ENCODE measurements at regions not wholly inside any gene's neighbourhood (a gene's known extent, or its start where the extent isn't known, plus 50 kb on each side); places are given as distances from the start of the nearest gene placed in this dataset.
"Not testable (repeated sequence)": the region's sequence is repeated elsewhere in the genome, so short reads cannot be mapped to it uniquely, and the experiment has no call there.

- Histone ChIP-seq H3K27me3 (ENCODE audit: insufficient read depth, insufficient read length) (no peaks in the 10 kb centered on the region), H3K4me3 (ENCODE audit: insufficient read length, low read depth) (no peak overlapping the region), H3K36me3 (ENCODE audit: insufficient read depth, insufficient read length, low read length) (no peaks in the 10 kb centered on the region), H3K9me3 (ENCODE audit: insufficient read depth, low read length) (peaks cover 10% of the 10 kb centered on the region; the same call in 1 of the 2 replicates), H3K4me1 (ENCODE audit: insufficient read depth, insufficient read length) (peaks cover 1% of the 10 kb centered on the region), H3K9ac (ENCODE audit: insufficient read length, low read depth) (no peak overlapping the region)
- DNase-seq (ENCODE audit: low read depth, low spot score), result no peak
- TF ChIP-seq SUZ12 (IDR thresholded peaks at IDR 0.05; ENCODE audit: extremely low read depth, insufficient read depth, insufficient read length) (no peak), ZNF274 (IDR thresholded peaks at IDR 0.05; ENCODE audit: low read depth, low read length) (no peak), YY1 (IDR thresholded peaks at IDR 0.05; ENCODE audit: insufficient read depth, insufficient read length) (no peak)
Observed at GRCh38 chr16:48024042-48024441, 131.8 kb downstream of the ABCC12 start.

- H3K9me3 ChIP-seq (ENCODE audit: insufficient read depth, low read length), result peaks cover 10% of the 10 kb centered on the region; the same call in 1 of the 2 replicates
- DNase-seq (ENCODE audit: low read depth, low spot score), result no peak
- H3K9ac ChIP-seq (ENCODE audit: insufficient read length, low read depth), result no peak overlapping the region
- no peaks in the 10 kb centered on the region for H3K36me3 ChIP-seq (ENCODE audit: insufficient read depth, insufficient read length, low read length)
- peaks cover 1% of the 10 kb centered on the region for H3K4me1 ChIP-seq (ENCODE audit: insufficient read depth, insufficient read length)
- no peak overlapping the region for H3K4me3 ChIP-seq (ENCODE audit: insufficient read length, low read depth)
- TF ChIP-seq YY1 (IDR thresholded peaks at IDR 0.05; ENCODE audit: insufficient read depth, insufficient read length) (no peak), ZNF274 (IDR thresholded peaks at IDR 0.05; ENCODE audit: low read depth, low read length) (no peak), SUZ12 (IDR thresholded peaks at IDR 0.05; ENCODE audit: extremely low read depth, insufficient read depth, insufficient read length) (no peak)
- no peaks in the 10 kb centered on the region for H3K27me3 ChIP-seq (ENCODE audit: insufficient read depth, insufficient read length)
Observed at GRCh38 chr16:48022496-48022895, 133.3 kb downstream of the ABCC12 start.

- H3K4me3 ChIP-seq (ENCODE audit: insufficient read length, low read depth); DNase-seq (ENCODE audit: low read depth, low spot score); H3K27me3 ChIP-seq (ENCODE audit: insufficient read depth, insufficient read length); H3K4me1 ChIP-seq (ENCODE audit: insufficient read depth, insufficient read length); H3K36me3 ChIP-seq (ENCODE audit: insufficient read depth, insufficient read length, low read length); H3K9ac ChIP-seq (ENCODE audit: insufficient read length, low read depth): not testable (repeated sequence)
- H3K9me3 ChIP-seq (ENCODE audit: insufficient read depth, low read length), result peaks cover 10% of the 10 kb centered on the region; the same call in 1 of the 2 replicates
Observed at GRCh38 chr16:48020617-48021016, 135.2 kb downstream of the ABCC12 start.

GRCh38 chr16:48014349-48015135 lies 141.3 kb downstream of the ABCC12 start:
- no peaks in the 10 kb centered on the region for H3K9me3 ChIP-seq (ENCODE audit: insufficient read depth, low read length)
- no peak for DNase-seq (ENCODE audit: low read depth, low spot score)
- H3K36me3 ChIP-seq (ENCODE audit: insufficient read depth, insufficient read length, low read length), result no peaks in the 10 kb centered on the region
- no peak overlapping the region for H3K4me3 ChIP-seq (ENCODE audit: insufficient read length, low read depth)
- H3K4me1 ChIP-seq (ENCODE audit: insufficient read depth, insufficient read length), result peaks cover 3% of the 10 kb centered on the region
- H3K27me3 ChIP-seq (ENCODE audit: insufficient read depth, insufficient read length), result no peaks in the 10 kb centered on the region
- no peak overlapping the region for H3K9ac ChIP-seq (ENCODE audit: insufficient read length, low read depth)
- TF ChIP-seq ZNF274 (IDR thresholded peaks at IDR 0.05; ENCODE audit: low read depth, low read length) (no peak), SUZ12 (IDR thresholded peaks at IDR 0.05; ENCODE audit: extremely low read depth, insufficient read depth, insufficient read length) (no peak), YY1 (IDR thresholded peaks at IDR 0.05; ENCODE audit: insufficient read depth, insufficient read length) (no peak)

- peaks cover 3% of the 10 kb centered on the region for H3K4me1 ChIP-seq (ENCODE audit: insufficient read depth, insufficient read length)
- no peak for DNase-seq (ENCODE audit: low read depth, low spot score)
Observed at GRCh38 chr16:48013491-48013901, 142.3 kb downstream of the ABCC12 start.

GRCh38 chr16:48011878-48012658 lies 143.7 kb downstream of the ABCC12 start:
- no peak overlapping the region for H3K4me3 ChIP-seq (ENCODE audit: insufficient read length, low read depth)
- no peak overlapping the region for H3K9ac ChIP-seq (ENCODE audit: insufficient read length, low read depth)
- H3K27me3 ChIP-seq (ENCODE audit: insufficient read depth, insufficient read length), result no peaks in the 10 kb centered on the region
- H3K36me3 ChIP-seq (ENCODE audit: insufficient read depth, insufficient read length, low read length), result no peaks in the 10 kb centered on the region
- TF ChIP-seq ZNF274 (IDR thresholded peaks at IDR 0.05; ENCODE audit: low read depth, low read length), result no peak
- no peak for TF ChIP-seq YY1 (IDR thresholded peaks at IDR 0.05; ENCODE audit: insufficient read depth, insufficient read length)
- no peak for TF ChIP-seq SUZ12 (IDR thresholded peaks at IDR 0.05; ENCODE audit: extremely low read depth, insufficient read depth, insufficient read length)
- no peak for DNase-seq (ENCODE audit: low read depth, low spot score)
- H3K9me3 ChIP-seq (ENCODE audit: insufficient read depth, low read length), result no peaks in the 10 kb centered on the region
- peaks cover 3% of the 10 kb centered on the region for H3K4me1 ChIP-seq (ENCODE audit: insufficient read depth, insufficient read length)

More at GRCh38 chr16:48013491-48013901, 142.3 kb downstream of the ABCC12 start:
- Histone ChIP-seq H3K4me3 (ENCODE audit: insufficient read length, low read depth) (no peak overlapping the region), H3K9ac (ENCODE audit: insufficient read length, low read depth) (no peak overlapping the region), H3K9me3 (ENCODE audit: insufficient read depth, low read length) (no peaks in the 10 kb centered on the region), H3K27me3 (ENCODE audit: insufficient read depth, insufficient read length) (no peaks in the 10 kb centered on the region), H3K36me3 (ENCODE audit: insufficient read depth, insufficient read length, low read length) (no peaks in the 10 kb centered on the region)
- TF ChIP-seq ZNF274 (IDR thresholded peaks at IDR 0.05; ENCODE audit: low read depth, low read length), result no peak
- TF ChIP-seq YY1 (IDR thresholded peaks at IDR 0.05; ENCODE audit: insufficient read depth, insufficient read length), result no peak
- no peak for TF ChIP-seq SUZ12 (IDR thresholded peaks at IDR 0.05; ENCODE audit: extremely low read depth, insufficient read depth, insufficient read length)

- TF ChIP-seq ZNF274 (IDR thresholded peaks at IDR 0.05; ENCODE audit: low read depth, low read length), result no peak
- no peak for TF ChIP-seq YY1 (IDR thresholded peaks at IDR 0.05; ENCODE audit: insufficient read depth, insufficient read length)
- TF ChIP-seq SUZ12 (IDR thresholded peaks at IDR 0.05; ENCODE audit: extremely low read depth, insufficient read depth, insufficient read length), result no peak
- H3K9ac ChIP-seq (ENCODE audit: insufficient read length, low read depth), result no peak overlapping the region
- DNase-seq (ENCODE audit: low read depth, low spot score), result no peak
Observed at GRCh38 chr16:48011466-48011865, 144.3 kb downstream of the ABCC12 start.

More at GRCh38 chr16:48011466-48011865, 144.3 kb downstream of the ABCC12 start:
- H3K9me3 ChIP-seq (ENCODE audit: insufficient read depth, low read length), result 0 out of 2 replicates have a peak, but pooled peaks cover 4% of the 10 kb centered on the region
- H3K36me3 ChIP-seq (ENCODE audit: insufficient read depth, insufficient read length, low read length), result no peaks in the 10 kb centered on the region
- H3K27me3 ChIP-seq (ENCODE audit: insufficient read depth, insufficient read length), result no peaks in the 10 kb centered on the region
- H3K4me3 ChIP-seq (ENCODE audit: insufficient read length, low read depth), result no peak overlapping the region
- peaks cover 3% of the 10 kb centered on the region for H3K4me1 ChIP-seq (ENCODE audit: insufficient read depth, insufficient read length)

Measured in NT2/D1 (cell line).